GM19397 (cell line): ENCODE measurements at regions not wholly inside any gene's neighbourhood (a gene's known extent, or its start where the extent isn't known, plus 50 kb on each side); places are given as distances from the start of the nearest gene placed in this dataset.

Source experiments
- ATAC-seq: cut with Tn5 transposase; IDR thresholded peaks from one replicate; pipeline ENCODE4 v1.9.1; 2021; ENCODE audit warnings: mild to moderate bottlenecking, moderate library complexity; ENCODE audit not compliant: unreplicated experiment

DNA sequence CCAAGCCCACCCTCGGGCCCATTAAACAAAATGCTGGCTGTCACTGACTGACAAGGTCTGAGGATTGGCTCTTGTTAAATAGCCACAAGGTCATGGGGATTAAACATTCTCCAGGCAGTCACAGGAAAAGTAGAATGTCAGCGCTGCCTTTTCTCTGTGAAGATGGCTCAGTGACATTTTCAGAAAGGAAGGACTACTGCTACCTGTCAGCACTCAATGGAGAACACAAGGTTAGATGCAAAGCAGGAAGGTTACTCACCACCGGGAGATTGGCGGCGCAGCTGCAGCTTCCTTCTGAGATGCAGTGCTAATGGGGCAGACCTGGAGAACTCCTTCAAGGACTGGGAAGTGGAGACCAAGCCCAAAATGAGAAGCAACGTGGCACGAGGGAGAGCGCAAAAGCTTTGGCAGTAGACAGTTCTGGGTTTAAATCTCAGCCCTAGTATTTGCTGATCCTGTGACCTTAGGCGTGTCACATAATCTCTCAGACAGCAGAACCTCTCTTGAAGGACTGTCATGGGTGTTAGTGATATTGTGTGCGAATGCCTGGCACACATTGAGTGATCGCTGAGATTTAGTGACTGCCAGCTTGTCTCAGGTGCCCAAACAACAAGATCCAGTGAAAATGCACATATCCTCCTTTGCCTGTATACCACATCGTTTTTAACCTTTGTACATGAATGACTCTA is 213.1 kb upstream of the BOD1L1 start:
- no peak for ATAC-seq

DNA sequence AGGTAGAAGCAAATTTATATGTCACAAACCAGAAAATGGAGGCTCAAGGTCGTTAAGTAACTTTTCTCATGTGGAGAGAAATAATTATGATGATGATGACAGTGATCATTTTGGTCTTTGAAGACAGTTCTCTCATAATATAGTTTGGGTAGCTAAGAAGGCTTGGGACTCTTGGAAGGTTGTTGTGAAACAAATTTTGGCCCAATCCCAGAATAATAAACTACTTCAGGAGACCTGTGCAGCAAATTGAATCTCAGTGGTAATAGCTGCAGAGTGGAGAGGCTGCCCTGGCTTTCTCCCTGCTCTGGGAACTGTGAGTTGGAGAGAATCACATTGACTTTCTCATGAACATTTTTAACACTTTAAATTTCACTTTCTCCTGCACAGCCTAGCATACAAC is 217.2 kb upstream of the BOD1L1 start:
- no peak for ATAC-seq

DNA sequence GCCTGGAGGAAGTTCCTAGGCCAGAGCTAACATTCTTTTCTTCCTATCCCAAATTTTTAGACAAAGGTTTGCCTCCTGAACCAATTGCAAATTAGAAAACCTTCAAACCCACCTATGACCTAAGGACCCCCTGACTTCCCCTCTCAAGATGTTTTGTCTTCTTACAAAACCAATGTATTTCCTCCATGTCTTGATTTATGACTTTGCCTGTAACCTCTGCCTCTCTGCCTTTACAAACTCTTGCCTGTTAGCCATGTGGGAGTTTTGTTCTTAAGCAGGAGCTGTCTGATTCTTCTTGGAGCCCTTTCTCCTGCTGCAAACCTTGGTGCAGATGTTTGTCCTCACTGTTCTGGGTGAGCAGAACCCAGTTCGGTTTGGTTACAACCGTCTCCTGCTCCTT is 222.3 kb upstream of the BOD1L1 start:
- no peak for ATAC-seq

DNA sequence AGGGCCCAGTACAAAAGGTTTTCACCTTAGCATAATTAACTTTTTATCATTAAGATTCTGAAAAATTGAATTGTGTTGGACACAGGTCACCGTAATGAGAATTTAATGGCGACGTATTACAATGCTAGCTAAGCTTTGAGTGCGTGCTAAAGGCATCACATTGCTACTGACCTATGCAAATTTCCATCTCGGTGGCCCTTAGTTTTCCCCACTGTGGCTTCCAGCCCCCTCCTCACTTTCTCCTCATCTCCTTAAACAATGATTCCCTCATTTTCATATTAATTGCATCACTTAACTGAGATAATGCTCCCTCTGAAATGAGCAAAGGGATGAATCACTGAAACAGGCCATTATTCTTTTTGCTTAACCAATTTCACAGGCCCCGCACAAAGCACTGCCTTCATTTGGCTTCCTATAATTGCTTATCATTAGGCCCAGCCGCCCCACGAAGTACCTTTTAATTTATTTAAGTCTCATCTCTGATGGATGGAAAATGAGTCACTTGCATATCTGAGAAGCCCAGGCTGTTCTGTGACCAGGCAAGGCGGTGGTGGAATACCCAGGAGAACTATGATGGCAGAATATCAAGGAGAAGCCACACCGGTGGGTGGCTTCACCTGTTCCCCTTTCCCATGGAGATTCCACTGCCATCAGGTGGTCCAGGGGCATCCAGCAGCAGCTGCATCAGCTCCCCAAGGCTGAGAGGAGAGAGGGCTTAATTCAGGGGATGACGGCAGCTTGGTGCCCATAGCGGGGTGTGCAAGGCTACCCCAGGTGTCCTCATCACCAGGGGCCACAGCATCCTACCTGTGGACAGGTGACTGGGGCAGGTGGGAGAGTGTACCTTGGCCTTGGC is 223.8 kb upstream of the BOD1L1 start:
- ATAC-seq, result no peak

DNA sequence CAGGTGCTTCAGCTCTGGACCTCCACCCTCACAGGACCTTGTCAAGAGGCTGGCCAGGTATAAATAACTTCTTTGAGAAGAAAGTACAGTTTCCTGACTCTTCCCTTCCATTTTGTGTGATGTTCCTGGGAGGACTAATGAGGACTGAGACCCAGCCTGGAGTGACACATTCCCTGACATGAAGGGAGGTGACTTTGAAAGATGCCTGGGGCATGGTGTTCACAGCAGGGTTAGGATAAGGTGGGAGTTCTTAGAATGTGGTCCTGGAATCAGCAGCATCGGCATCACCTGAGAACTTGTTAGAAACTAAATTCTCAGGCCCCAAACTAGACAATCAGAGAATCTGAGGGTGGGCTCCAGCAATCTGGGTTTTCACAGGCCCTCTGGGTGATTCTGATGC is 224.9 kb upstream of the BOD1L1 start:
- ATAC-seq, result no peak

DNA sequence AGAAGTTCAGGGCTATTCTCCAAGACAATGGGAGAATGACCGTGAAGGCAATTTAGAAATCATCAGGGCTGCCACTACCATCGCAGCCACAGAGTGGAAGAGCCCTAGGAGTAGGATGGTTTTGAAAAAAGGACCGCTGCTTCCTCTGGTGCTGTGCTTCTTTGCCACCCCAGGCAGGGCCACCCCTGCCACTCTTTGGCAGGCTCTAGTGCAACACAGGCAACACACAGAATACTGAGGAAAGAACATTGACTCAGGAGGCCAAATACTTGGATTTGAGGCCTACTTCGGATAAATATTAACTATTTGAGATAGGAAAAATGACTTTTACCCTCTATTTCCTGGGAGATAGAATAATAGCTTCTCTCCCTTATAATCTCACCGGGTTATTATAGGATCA is 228.9 kb upstream of the BOD1L1 start:
- no peak for ATAC-seq

DNA sequence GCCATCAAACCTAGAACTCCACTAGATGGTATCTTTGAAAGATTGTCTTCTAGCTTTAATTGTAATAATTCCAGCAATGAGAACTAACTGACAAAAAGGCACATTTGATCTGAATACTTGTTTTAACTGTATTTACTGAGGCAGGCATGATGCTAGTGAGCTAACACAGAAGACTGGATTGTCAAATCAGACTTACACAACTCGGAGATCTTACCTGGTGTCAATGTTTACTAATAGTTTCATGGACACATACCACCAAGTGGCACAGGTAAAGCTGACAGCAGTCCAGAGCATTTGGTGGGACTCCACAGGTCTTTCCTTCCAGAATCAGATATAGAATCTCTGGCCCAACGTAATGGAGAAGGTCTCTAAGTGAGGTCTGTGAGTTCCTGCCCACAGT is 229.9 kb upstream of the BOD1L1 start:
- ATAC-seq, result no peak

DNA sequence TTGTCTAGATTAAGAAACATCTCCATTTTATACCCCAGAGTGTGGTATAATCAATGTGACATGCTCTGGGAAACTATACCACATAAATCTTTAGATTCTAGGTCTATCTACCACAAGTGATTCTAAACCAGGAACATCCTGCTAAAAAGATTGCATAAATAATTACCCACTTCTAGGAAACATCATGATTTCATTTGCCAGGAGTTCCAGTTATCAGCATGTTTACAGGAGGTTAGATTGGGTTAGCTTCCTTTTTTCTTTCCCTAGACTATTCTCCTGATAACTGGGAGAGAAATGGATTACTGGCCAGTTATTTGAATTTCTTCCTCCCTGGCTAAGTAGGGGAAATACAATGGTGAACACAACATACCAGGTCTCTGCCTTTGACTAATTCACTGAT is 230.3 kb upstream of the BOD1L1 start:
- no peak for ATAC-seq

DNA sequence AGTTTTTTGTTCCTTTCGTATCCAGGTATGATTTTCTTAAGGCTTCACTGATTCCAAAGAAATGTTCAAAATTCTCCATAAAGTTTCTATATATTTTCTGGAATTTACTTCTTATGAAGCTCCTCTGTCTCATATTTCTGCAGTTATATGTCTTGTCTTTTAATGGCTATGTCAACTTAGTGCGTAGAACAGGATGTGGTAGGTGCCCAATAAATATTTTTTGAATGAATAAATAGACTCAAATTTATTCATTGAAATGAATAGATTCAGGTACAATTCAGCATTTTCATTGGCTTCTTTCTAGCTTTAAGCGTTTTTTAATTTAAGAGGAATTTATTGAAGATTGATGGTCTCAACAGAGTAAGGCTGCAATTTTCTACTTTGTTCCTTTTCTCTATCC is 231.9 kb upstream of the BOD1L1 start:
- ATAC-seq, result no peak

DNA sequence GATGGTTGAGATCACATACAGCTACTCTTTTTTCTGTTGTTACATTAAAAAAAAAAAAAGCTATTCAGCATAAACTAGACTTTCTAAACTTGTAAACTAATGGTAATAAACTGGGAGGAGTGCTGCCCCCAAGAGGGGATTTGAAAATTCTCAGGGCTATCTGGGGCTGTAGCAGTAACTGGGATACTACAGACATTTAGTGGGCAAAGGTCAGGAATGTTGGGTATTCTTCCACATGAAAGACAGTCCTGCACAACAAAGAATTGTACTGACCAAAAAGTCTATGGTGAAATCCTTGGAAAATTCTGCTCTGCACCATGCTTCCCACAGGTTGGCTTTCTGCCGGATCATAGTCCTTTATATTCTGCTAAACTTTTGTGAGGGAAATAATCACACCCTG is 232.6 kb upstream of the BOD1L1 start:
- ATAC-seq, result no peak

DNA sequence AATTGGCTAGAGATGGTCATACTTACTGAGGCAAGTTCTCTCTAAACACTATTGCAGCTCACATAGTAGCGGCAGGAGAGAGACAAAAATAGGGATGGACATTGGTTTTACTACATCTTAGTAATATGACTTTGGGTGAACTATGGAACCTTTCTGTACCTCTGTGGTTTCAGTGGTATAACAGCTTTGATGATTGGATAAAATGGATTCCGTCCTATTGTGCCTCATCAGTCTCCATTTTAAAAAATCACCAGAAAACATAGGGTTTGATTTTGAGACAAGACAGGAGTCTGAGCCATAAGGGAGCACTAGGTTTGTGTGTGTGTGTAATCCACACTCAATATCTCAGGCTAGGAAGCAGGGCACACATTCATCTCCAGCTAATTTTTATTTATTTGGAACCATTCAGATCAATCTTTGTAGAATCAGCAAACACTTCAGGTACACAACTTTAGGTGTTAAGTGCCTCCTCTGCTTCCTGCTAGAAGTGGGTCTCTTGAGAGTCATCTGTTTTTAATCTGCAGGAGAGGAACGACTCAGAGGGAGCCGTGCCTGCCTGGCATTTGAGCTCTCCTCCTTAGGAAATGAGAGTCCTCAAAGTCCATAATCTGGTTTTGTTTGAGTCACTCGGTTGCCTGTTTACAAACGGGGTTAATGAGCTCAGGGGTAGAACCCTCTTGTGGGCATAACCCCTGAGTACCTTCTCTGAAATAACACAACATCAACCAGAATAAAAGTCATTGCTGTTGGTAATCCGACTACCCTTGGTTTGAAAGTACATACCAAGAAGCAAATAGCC is 238.5 kb upstream of the BOD1L1 start:
- no peak for ATAC-seq

DNA sequence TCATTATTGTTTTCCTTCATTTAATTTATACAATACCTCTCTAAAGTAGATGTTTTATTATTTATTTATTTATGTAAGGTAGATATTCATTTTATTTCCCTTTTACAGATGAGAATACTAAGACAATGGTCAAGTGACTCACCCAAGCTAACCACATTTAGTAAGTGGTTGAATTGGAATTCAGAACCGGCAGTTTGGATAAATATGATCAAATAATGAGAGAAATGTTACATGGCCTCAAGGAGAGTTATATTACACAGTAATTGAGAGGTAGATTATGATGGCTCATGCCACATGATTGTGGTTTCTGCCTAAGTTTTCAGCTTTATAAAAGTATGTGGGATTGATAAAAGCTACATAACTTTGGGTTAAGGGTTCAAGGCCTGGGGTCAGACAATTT is 239.4 kb upstream of the BOD1L1 start:
- no peak for ATAC-seq

DNA sequence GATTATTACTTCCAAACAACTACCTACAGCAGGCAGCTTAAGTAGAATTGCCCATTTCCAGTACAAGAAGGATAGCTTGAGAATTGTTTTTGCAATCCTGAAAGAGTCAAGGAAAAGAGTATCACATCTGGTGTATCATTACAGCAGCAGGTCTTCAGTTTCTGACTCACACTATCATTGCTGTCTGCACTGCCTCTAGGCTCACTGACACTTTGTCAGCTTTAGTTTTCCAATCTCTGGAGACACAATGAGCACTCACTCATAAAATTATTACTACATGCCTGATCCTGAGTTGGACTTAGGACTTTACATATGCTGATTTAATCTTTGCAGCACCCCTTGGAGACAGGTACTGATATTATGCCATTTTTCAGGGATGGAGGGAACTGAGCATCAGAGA is 244.6 kb upstream of the BOD1L1 start:
- no peak for ATAC-seq

DNA sequence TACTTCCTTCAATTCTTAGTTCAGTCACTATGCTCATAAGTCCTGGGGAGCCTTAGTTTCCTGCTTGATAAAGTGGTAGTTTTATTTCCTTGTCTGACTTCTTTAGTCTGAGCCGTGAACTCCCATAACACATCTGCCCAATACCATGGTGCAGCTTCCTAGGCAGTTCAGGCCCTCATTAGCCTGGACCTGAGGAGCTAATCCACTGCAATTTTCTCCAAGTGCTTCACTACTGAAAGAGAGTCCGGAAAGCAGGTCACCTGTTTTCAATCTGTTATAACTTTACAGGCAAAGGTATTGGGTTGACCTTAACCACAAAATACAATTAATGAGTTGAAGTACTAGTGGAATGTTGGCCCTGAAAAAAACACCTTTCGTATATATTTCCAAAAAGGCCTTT is 245.4 kb upstream of the BOD1L1 start:
- ATAC-seq, result no peak

DNA sequence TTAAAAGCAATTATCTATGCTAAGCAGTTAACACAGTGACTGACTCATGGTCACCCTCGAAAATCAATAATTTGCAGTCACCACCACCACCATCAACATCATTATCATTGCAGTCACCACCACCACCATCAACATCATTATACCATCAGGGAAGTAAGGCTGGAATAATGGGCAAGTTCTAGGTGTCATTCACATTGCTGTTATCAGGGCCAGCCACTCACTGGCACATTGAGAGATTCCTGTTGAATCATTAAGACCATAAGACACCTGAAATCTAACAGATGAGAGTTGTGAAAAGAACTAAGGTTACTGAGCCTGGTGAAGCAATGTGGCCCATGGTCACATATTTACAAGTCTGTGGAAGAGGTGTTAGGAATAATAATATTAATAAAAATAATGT is 247.7 kb upstream of the BOD1L1 start:
- no peak for ATAC-seq

DNA sequence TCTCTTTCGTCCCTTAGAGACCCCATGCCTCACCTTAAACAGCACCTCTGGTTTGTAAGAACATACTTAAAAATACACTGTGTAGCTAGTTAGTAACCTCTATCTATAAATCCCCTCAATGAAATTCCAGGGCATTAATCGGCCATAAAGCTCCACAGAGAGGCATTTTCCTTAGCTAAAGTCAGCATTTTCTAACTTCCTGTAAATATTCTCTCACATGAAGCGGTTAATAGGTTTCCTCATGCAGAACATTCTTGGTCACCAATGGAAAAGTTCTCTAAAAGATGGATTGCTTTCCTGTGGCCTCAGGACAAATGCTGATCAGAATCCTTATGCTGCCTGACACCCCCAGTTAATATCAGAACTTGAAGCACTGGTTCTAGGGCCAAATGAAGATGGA is 248.6 kb upstream of the BOD1L1 start:
- ATAC-seq, result no peak

DNA sequence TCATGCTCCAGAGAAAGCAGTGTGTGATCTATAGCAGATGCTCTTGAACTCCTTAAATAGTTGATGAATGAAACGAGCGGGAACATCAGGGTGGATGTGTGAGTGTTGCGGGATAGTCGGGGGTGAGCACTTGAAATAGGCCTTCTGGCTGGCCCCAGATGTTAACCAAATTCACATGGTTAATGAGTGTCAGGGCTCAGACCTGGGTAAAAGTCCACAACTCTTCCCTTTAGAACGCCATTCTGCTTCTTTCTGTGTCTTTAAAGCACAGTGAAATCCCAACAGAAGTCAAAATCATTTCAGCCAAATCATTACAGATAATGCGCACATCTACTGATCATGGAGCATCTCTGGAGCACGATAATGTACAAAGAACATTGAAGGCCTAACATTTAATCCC is 249.4 kb upstream of the BOD1L1 start:
- ATAC-seq, result no peak

DNA sequence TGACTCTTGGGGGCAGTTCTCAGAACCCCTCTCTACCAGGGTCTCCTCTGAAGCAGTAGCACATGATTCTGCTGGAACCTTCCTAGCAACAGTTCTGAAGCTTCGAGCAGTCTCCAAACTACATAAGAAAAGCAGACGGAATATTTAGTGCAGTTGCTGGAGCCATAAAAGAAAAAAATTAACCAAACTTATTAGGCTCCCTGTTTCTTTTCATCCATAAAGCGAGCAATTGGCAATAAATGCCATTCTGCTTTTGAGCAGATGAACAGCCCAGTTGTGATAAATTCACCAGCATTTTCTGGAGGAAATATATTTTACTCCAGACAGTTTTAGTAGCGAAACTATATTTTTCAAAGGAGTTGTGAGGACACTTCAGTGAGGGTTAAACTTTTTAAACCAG is 250.1 kb upstream of the BOD1L1 start:
- ATAC-seq, result no peak

DNA sequence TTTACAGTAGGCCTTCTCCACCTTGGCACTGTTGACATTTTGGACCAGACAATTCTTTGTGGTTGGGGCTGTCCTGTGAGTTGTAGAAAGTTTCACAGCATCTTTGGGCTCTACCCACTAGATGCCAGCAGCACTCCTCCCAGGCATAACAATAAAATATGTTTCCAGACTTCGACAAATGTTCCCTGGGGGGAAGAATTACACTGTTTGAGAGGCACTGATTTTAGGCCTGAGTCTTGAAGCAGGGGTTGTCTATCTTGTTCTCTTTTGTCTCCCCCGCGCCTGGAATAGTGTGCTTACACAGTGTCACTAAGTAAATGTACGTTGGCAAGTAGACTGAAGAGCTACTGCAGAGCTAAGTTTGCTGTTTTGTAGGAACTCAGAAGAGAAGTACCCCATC is 254.4 kb upstream of the BOD1L1 start:
- no peak for ATAC-seq

DNA sequence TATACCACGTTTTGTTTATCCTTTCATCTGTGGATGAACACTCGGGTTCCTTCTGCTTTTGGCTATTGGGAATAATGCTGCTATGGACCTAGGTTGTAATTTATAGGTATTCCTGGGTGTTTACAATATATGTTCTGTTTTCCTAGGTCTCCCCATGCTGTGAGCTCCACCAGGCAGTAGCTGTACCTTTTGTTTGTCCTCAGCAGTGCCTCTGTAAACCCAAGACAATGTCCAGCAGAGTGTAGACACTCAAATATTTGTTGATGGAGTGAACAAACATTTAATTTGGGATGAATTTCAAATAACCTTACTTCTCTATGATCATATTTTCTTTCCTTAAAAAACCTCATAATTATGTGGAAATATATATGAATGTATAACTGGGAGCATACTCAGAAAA is 259.5 kb upstream of the BOD1L1 start:
- no peak for ATAC-seq

DNA sequence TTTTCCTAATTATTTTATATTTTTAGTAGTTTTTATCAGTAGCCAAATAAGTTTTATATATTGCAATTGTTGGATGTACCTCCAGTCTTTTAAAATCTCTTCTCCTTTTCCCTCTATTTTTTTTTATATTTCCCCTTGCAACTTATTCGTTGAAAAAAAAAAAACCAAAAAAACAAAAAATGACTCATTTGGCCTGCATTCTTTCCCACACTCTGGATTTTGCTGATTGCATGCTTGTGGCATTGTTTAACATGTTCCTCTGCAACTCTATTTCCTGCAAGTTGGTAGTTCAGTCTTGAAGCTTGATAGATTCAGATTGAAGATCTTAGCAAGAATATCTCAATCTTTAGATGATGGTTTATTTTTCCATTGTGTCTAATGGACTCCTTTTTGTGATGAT is 260.6 kb upstream of the BOD1L1 start:
- ATAC-seq, result no peak

DNA sequence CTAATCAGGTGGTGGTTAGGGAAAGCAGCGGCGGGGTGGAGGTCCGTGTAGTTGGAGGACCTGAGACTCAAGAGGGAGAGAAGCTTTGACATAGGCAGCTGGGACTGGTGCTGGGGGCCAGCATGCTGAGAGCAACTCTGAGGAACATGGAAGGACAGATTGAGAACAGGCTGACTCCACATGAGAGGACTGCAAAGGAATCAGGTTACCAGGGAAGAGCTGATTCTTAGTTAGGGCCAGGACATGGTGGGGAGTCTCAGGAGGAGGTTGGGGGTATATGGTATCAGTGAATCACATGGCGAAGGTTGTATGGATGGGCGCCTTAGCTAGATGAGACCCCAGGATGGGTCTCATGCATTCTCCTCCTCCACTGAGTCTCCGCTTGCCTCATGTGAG is 264.0 kb upstream of the BOD1L1 start:
- ATAC-seq, result no peak
